ENCODE measurements at regions not wholly inside any gene's neighbourhood (a gene's known extent, or its start where the extent isn't known, plus 50 kb on each side); places are given as distances from the start of the nearest gene placed in this dataset.
A peak's percentile ranks its signal among the peaks of the same experiment; 100 is the strongest.

DNA sequence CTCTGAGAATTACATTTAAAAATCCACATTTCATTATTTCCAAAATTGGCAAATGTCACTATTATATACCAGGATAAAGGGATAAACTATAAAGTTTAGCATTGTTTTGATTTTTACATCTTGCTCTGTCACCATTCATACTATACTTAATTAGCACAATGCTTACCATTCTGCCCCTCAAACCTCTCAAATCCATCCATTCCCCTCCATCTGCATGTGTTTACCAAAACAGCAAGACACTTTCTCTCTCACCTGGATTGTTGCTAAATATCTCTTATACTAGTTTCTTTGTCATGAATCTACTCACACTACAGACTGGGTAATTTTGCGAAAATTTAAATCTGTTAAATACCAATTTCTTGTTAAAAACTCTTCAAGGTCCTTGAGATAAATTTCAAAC lies 496.1 kb downstream of the NR4A2 start:
- intact Hi-C loops (cut with DNase I) = no loop called here
- DNase-seq = no peak

DNA sequence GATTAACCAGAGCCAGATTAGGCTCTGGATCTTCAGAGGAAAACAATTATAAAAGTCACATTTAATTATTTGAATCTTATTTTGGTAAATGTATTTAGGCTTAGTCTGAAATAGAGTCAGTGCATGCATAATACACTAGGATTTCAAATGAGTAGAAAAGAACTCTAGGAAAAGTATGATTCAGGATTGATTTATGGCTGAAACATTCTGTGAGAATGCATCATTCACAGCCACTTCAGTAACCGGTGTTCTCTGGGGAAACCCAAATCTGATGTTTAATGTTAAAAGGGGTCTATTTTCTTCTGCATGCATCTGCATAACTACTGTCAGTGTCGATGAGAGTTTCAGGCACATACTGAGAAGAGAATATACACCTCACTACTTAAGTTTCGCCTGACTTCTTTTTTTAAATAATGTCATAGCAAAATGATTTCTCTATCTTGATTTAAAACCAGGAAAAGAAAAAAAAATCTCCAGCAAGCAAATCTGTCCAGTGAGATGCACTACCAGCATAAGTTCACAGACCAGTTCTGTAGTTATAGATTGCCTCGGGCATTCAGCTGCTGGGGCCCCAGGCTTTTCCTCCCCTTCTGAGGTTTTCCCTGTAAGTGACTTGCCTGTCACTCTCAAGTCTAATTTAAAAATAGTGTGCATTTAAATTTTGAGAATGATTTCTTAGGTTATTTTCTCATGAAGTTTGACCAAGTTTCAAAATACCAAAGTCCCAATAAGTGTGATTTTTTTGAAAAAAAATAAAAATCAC lies 501.5 kb downstream of the NR4A2 start:
- intact Hi-C loops (cut with DNase I) = no loop called here

GRCh38 chr2:155830351-155830750 lies 502.2 kb downstream of the NR4A2 start:
- intact Hi-C loops (cut with DNase I) = no loop called here

More for the DNA sequence above, 501.5 kb downstream of the NR4A2 start:
- peak in 1 of 10 donors; percentile 54 for DNase-seq

GRCh38 chr2:155825876-155826275 lies 506.6 kb downstream of the NR4A2 start:
- intact Hi-C loops (cut with DNase I) = no loop called here
- DNase-seq = no peak

More at GRCh38 chr2:155830351-155830750, 502.2 kb downstream of the NR4A2 start:
- no peak for DNase-seq

GRCh38 chr2:155815851-155816250 lies 516.7 kb downstream of the NR4A2 start:
- intact Hi-C loops (cut with DNase I) = loop anchor here (2.0 to 10.0 kb wide), 2 partner anchors 101 to 439 kb away; no protein-coding TSS in a partner anchor
- peak in 4 of 10 donors; percentile 6 to 72 (median 36) for DNase-seq

DNA sequence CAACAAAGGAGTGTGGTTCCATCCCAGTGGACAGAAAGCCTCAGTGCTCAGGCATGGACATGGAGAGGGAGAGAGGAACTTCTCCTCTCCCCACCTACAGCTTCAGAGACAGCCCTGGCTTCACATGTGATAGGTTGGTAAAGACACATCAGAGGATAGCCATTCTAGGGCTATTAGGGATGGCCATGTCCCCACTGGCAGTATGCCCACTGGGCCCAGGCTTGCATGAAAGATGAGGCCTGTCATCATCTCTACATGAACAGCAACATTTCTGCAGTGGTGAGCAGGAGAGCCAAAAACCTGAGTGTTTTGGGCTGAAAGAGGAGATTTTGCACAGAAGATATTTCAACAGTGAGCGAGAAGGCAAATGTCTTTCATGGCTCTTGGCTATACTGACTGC lies 517.2 kb downstream of the NR4A2 start:
- peak in 2 of 10 donors; percentile 62 to 79 for DNase-seq
- intact Hi-C loops (cut with DNase I) = loop anchor here (10.0 kb wide), 1 partner anchor 100 kb away; no protein-coding TSS in a partner anchor

GRCh38 chr2:155810411-155810810 lies 522.1 kb downstream of the NR4A2 start:
- intact Hi-C loops (cut with DNase I) = loop anchor here (10.0 kb wide), 1 partner anchor 96 kb away; no protein-coding TSS in a partner anchor

DNA sequence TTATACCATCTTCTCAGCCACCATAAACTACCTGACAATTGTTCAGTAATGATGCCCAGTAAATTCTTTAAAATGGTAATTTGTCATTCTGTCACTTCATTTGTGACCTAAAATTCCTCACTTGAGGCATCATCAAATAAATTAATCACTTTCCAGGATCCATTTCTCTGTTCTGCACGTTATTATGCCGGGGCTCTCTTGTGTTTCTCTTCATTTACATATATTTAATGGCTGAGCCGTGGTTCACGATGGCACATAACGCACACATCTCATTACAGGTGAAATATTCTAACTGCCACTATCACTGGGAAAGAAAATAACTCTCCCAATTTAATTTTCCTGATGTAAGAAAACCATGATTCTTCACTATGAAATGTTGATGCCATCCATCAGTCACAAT lies 529.6 kb downstream of the NR4A2 start:
- DNase-seq = no peak
- intact Hi-C loops (cut with DNase I) = no loop called here

More at GRCh38 chr2:155810411-155810810, 522.1 kb downstream of the NR4A2 start:
- no peak for DNase-seq

DNA sequence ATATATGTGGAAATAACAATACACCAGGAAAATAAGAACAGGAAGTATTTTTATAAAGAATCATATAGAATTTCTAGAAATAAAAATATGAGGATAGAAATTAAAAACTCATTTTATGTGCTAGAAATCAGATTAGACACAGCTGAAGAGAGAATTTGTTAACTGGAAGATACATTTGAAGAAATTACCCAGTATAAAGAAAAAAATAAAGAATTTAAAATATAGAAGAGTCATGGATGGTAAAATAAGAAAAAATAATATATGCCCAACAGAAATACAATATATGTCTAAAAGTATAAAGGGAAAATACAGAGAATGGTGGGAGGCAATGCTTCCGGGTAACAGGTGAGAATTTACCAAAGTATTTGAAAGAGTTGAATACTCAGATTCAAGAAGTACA lies 539.9 kb downstream of the NR4A2 start:
- intact Hi-C loops (cut with DNase I) = no loop called here
- DNase-seq = no peak

DNA sequence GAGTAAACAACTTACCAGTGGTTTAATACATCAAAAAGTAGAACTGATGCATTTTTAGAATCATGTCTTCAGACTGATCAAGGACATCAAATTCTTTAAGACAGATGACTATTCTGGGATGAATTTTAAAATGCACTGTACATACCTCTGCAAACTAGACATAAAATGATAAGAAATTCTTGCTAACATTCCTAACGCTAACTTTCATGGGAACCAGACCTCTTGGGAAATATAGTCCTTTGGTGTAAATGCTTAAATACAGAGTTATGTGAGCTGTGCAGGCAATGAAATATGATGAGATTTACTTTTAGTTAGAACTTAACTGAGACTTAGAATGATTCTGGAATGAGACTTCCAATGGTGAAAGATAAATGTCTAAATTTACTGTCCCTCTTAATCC lies 562.0 kb downstream of the NR4A2 start:
- intact Hi-C loops (cut with DNase I) = no loop called here
- no peak for DNase-seq

- intact Hi-C loops (cut with DNase I) = no loop called here
- DNase-seq = peak in 1 of 10 donors; percentile 32
Measured at GRCh38 chr2:155766342-155767115, 566.0 kb downstream of the NR4A2 start.

- intact Hi-C loops (cut with DNase I) = no loop called here
- DNase-seq = no peak
Measured at GRCh38 chr2:155755481-155755880, 577.0 kb downstream of the NR4A2 start.

DNA sequence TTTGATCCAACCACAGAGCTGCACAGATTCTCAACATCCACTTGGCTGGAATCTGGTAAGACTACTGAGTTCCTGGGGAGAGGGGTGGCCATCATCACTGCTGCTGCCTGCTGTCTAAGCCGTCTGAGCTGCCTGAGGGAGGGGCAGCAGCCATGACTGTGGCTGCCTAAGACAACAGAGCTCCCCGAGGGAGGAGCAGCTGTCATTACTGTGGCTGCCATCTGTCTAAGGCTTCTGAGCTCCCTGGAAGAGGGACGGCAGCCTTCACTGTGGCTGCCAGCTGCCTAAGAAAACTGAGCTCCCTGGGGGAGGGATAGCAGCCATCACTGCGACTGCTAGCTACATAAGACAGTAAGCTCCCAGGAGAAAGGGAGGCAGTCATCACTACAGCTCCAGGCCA lies 584.4 kb downstream of the NR4A2 start:
- DNase-seq = peak in 1 of 10 donors; percentile 54
- intact Hi-C loops (cut with DNase I) = no loop called here

- intact Hi-C loops (cut with DNase I) = no loop called here
- DNase-seq = no peak
Measured at GRCh38 chr2:155747531-155747930, 585.0 kb downstream of the NR4A2 start.

- intact Hi-C loops (cut with DNase I) = loop anchor here (10.0 kb wide), 1 partner anchor 602 kb away; the partner anchor contains the start of gene NR4A2
- peak in 8 of 10 donors; percentile 14 to 90 (median 44) for DNase-seq
Measured at GRCh38 chr2:155733091-155733853, 599.2 kb downstream of the NR4A2 start.

DNA sequence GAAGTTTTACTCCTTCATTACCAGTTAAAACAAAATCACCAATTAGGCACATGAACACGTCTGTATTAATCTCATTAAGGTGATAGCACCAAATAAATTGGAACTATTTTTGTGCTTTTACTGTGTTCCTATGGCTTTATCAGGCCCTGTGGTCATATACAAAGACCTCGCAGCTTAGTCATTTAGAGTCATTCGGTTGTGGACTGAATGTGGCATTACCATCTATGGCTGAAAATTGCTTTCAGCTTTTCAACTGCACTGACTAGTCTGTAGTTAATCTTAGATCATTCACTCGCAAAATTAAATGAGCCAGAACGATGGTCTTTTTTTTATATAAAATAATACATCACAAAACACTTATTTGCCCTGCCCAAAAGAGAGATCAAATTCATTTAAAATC lies 601.7 kb downstream of the NR4A2 start:
- no peak for DNase-seq
- intact Hi-C loops (cut with DNase I) = loop anchor here (10.0 kb wide), 1 partner anchor 604 kb away; the partner anchor contains the start of gene NR4A2

DNA sequence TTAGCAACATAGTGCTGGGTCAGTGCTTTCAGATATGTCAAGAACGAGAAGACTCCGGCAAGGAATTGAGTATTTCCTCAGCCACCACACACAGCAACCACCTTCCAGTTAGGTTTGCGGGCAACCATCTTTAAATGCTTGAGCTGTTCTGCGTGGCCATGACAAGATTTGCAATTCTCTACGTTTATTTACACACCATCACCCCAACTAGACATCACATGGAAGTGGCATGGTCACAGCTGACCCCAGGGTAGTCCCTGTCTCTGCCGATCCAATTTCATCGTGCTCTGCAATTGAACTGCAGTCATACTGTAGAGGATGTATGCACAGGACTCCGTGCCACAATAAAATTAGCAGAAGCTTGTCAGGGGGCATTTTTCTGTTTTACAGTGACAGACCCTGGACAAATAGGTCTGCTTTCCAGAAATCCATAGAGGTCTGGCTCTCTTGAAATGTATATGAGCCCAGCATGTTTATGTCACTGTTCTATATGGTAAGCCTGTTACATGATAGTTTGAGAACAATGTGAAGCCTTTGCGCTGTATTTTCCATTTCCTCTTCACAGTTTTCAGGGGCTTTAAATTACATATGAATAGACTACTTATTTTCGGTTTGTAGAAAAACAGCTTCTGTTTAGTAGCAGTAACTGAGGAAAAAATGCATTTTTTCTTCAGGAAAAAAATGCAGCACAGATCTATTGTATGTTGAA lies 605.2 kb downstream of the NR4A2 start:
- intact Hi-C loops (cut with DNase I) = no loop called here
- no peak for DNase-seq

- intact Hi-C loops (cut with DNase I) = no loop called here
- no peak for DNase-seq
Measured at GRCh38 chr2:155722290-155722689, 610.2 kb downstream of the NR4A2 start.

DNA sequence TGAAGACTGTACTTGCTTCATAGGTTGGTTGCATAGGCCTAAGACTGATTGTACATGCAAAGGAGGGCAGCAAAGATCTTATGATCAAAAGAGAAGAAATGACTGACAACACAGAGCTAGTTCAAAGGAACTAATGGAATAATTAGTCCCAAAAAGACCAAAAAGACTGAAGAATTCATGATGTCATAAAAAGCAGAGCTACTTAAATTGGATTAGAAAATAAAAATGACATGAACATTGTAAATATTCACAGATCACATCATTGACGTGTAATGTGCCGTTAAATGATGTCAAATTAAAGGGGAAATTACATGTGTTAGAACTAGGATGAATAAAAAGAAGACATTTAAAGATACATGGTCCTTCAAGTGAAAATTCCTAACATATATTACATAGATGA lies 616.8 kb downstream of the NR4A2 start:
- intact Hi-C loops (cut with DNase I) = loop anchor here (10.0 kb wide), 2 partner anchors 99 to 869 kb away; no protein-coding TSS in a partner anchor
- no peak for DNase-seq

DNA sequence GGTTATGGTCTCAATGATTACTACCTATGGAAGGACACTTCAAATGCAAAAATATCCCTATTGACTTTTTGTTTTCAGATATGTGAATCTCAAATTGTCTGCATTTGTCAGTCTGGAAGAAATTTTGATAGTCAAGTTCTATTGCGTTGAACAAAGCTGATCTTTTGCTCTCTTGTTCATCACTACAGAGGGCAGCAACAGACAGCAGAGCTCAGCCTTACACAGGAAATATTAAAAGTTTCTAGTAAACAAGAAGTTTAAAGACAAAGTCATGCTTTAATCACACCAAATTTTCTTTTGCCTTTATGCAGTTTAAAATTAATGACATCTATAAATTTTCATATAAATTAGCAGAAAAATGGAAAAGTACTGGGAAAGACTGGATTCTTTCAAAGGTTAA lies 617.5 kb downstream of the NR4A2 start:
- DNase-seq = no peak
- intact Hi-C loops (cut with DNase I) = loop anchor here (10.0 kb wide), 2 partner anchors 100 to 870 kb away; no protein-coding TSS in a partner anchor
